Astrocyte (in vitro differentiated cells and primary cell): ENCODE measurements at regions not wholly inside any gene's neighbourhood (a gene's known extent, or its start where the extent isn't known, plus 50 kb on each side); places are given as distances from the start of the nearest gene placed in this dataset.

Source experiments
- EZH2 ChIP-seq: IDR thresholded peaks from 2 replicates; pipeline ENCODE4 v1.6.1; 2012; ENCODE audit warnings: mild to moderate bottlenecking, low read length, inconsistent platforms; ENCODE audit not compliant: insufficient read depth
- TF ChIP-seq, protein P1 (sequence below): IDR thresholded peaks from 2 replicates; pipeline ENCODE4 v1.5.1; 2011; ENCODE audit warnings: low read depth, mild to moderate bottlenecking, inconsistent platforms, low read length, moderate library complexity; ENCODE audit not compliant: insufficient read depth

DNA sequence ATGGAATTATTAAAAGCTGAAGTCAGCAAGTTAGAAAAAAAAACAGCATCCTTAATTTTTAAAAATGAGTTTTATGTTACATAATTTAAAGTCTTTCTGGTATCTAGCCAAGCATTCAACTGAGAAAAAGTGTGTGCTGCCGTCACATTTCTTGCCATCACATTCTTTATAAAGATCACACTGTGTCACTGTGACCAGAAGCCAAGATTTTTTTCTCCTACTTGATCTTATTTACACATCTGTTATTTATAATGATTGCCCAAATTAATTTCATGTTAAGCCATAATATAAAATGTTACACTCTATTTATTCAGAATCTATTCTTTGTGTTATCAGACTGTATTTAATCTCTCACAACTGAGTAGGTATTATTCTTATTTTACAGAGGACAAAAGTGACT is 1603.7 kb downstream of the PLA2G4A start:
- TF ChIP-seq EZH2 = no peak
- TF ChIP-seq, protein P1, sequence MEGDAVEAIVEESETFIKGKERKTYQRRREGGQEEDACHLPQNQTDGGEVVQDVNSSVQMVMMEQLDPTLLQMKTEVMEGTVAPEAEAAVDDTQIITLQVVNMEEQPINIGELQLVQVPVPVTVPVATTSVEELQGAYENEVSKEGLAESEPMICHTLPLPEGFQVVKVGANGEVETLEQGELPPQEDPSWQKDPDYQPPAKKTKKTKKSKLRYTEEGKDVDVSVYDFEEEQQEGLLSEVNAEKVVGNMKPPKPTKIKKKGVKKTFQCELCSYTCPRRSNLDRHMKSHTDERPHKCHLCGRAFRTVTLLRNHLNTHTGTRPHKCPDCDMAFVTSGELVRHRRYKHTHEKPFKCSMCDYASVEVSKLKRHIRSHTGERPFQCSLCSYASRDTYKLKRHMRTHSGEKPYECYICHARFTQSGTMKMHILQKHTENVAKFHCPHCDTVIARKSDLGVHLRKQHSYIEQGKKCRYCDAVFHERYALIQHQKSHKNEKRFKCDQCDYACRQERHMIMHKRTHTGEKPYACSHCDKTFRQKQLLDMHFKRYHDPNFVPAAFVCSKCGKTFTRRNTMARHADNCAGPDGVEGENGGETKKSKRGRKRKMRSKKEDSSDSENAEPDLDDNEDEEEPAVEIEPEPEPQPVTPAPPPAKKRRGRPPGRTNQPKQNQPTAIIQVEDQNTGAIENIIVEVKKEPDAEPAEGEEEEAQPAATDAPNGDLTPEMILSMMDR = no peak
